C4-2B (cell line): ENCODE measurements at regions not wholly inside any gene's neighbourhood (a gene's known extent, or its start where the extent isn't known, plus 50 kb on each side); places are given as distances from the start of the nearest gene placed in this dataset.

ENCODE experiments used
- H3K27ac ChIP-seq: fragments of 450-650 bp; 2 replicates; pipeline ENCODE4 v1.5.1; 2017
- CTCF ChIP-seq: fragments of 450-650 bp; conservative IDR thresholded peaks from 2 replicates; pipeline ENCODE4 v1.5.1; 2017; ENCODE audit warnings: mild to moderate bottlenecking
- ZFX ChIP-seq: fragments of 450-650 bp; IDR thresholded peaks from 2 replicates; pipeline ENCODE4 v1.6.1; 2017

- no peak for TF ChIP-seq CTCF
- TF ChIP-seq ZFX, result no peak
- no peak overlapping the region for H3K27ac ChIP-seq
Measured at GRCh38 chr7:10101351-10101750, 872.3 kb upstream of the PHF14 start.

- H3K27ac ChIP-seq, result no peak overlapping the region
- no peak for TF ChIP-seq CTCF
Measured at GRCh38 chr7:10104292-10104691, 869.4 kb upstream of the PHF14 start.

GRCh38 chr7:10106609-10107008 is 867.1 kb upstream of the PHF14 start:
- H3K27ac ChIP-seq, result no peak overlapping the region
- TF ChIP-seq ZFX (no peak), CTCF (no peak)

GRCh38 chr7:10116511-10116910 is 857.2 kb upstream of the PHF14 start:
- no peak overlapping the region for H3K27ac ChIP-seq
- TF ChIP-seq ZFX, result no peak
- TF ChIP-seq CTCF, result no peak

GRCh38 chr7:10117815-10118214 is 855.9 kb upstream of the PHF14 start:
- H3K27ac ChIP-seq, result no peak overlapping the region
- TF ChIP-seq CTCF (no peak), ZFX (no peak)

- TF ChIP-seq CTCF (no peak), ZFX (no peak)
- no peak overlapping the region for H3K27ac ChIP-seq
Measured at GRCh38 chr7:10120936-10121335, 852.7 kb upstream of the PHF14 start.

GRCh38 chr7:10121631-10122030 is 852.0 kb upstream of the PHF14 start:
- TF ChIP-seq CTCF (no peak), ZFX (no peak)
- H3K27ac ChIP-seq, result no peak overlapping the region
